Gastrocnemius medialis (tissue), 4 donors: ENCODE measurements at regions not wholly inside any gene's neighbourhood (a gene's known extent, or its start where the extent isn't known, plus 50 kb on each side); places are given as distances from the start of the nearest gene placed in this dataset.

Experiments
- POLR2A ChIP-seq, 2 donors: fragments of 450-650 bp; IDR thresholded peaks; one replicate each; pipeline ENCODE4 v1.6.1; 2017; ENCODE audit warnings: antibody characterized with exemption in 2 of 2, mild to moderate bottlenecking in 2 of 2, moderate library complexity in 2 of 2
- TF ChIP-seq, protein P1 (sequence below), 5 experiments: fragments of 450-650 bp in 3 of 5; fragments of 200-600 bp in 2 of 5; sonication (generic) in 2 of 5; IDR thresholded peaks in 4 of 5; conservative IDR thresholded peaks in 1 of 5; 1 replicate in 4 of 5; 2 replicates in 1 of 5; pipeline ENCODE4 v1.5.1; 2016 to 2019; ENCODE audit warnings: antibody characterized with exemption in 5 of 5, mild to moderate bottlenecking in 3 of 5, moderate library complexity in 3 of 5

DNA sequence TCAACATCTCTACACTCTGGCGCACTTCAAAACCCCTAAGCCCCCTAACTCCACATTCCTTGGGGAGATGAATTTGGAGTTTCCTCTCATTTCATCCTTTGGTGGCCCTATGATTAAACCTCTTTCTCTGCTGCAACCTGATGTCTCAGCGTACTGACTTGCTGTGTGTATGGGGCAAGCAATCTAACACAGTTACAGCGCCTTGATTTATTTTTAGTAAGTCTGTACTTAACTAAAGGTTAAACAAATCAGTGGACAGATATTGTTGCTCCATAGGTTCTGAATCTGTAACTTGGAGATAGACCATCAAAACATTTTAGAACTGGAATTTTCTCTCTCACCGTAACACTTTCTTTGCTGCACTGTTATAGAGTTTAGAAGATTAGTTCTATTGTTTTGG lies 452.8 kb downstream of the IRX1 start:
- no peak for TF ChIP-seq POLR2A (IDR thresholded peaks at IDR 0.05)
- TF ChIP-seq, protein P1, sequence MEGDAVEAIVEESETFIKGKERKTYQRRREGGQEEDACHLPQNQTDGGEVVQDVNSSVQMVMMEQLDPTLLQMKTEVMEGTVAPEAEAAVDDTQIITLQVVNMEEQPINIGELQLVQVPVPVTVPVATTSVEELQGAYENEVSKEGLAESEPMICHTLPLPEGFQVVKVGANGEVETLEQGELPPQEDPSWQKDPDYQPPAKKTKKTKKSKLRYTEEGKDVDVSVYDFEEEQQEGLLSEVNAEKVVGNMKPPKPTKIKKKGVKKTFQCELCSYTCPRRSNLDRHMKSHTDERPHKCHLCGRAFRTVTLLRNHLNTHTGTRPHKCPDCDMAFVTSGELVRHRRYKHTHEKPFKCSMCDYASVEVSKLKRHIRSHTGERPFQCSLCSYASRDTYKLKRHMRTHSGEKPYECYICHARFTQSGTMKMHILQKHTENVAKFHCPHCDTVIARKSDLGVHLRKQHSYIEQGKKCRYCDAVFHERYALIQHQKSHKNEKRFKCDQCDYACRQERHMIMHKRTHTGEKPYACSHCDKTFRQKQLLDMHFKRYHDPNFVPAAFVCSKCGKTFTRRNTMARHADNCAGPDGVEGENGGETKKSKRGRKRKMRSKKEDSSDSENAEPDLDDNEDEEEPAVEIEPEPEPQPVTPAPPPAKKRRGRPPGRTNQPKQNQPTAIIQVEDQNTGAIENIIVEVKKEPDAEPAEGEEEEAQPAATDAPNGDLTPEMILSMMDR (IDR thresholded peaks at IDR 0.05 in 4 of 5, conservative IDR thresholded peaks at IDR 0.05 in 1 of 5): no peak
